Pancreas (tissue), 10 donors: ENCODE measurements at regions not wholly inside any gene's neighbourhood (a gene's known extent, or its start where the extent isn't known, plus 50 kb on each side); places are given as distances from the start of the nearest gene placed in this dataset.

Experiments
- ATAC-seq, 4 donors: fragments of 200-7000 bp; cut with Tn5 transposase; one replicate each; pipeline versions ENCODE4 v1.8.0 to v1.9.1; 2020; ENCODE audit warnings: mild to moderate bottlenecking in 4 of 4, moderate library complexity in 4 of 4
- DNase-seq, 6 donors: peaks; one replicate each; pipeline ENCODE4 v3.0.0-alpha.2; 2020
- FAIRE-seq: peaks from 2 replicates; lab custom pipeline; 2012; peaks lifted over from hg19 to GRCh38; lab: Jason Lieb, UNC
- H3K27ac ChIP-seq, 4 donors: fragments of 200-600 bp; sonication (generic); 1 replicate in 3 of 4; 2 replicates in 1 of 4; pipeline versions ENCODE4 v1.5.0 to v1.8.0; 2020
- H3K27me3 ChIP-seq, 4 donors: fragments of 200-600 bp; one replicate each; pipeline ENCODE4 v1.8.0; 2021
- H3K36me3 ChIP-seq, 3 donors: fragments of 200-600 bp; sonication (generic) in 1 of 3; one replicate each; pipeline versions ENCODE4 v1.5.0 to v1.8.0; 2020 to 2021
- H3K4me1 ChIP-seq, 3 donors: fragments of 200-600 bp; one replicate each; pipeline ENCODE4 v1.8.0; 2021
- H3K4me3 ChIP-seq, 4 donors: fragments of 200-600 bp; sonication (generic) in 2 of 4; one replicate each; pipeline versions ENCODE4 v1.5.0 to v1.8.0; 2020 to 2021
- H3K9me3 ChIP-seq, 4 donors: fragments of 200-600 bp; one replicate each; pipeline ENCODE4 v1.8.0; 2021
- CTCF ChIP-seq, 4 donors: fragments of 200-600 bp; sonication (generic) in 3 of 4; IDR thresholded peaks; one replicate each; pipeline versions ENCODE4 v1.5.0 to v1.8.0; 2021; ENCODE audit warnings: antibody characterized with exemption in 4 of 4
- WGBS, 2 donors: extraction: QIAGEN DNeasy Blood & Tissue Kit; methylation state at CpG; one replicate each; pipeline ENCODE4 v1.1.7; 2013; 5-methylcytosine and 5-hydroxymethylcytosine counted together
- intact Hi-C, 3 donors: fragments of 100-400 bp; cut with DNase I; formaldehyde crosslinking; loops; one replicate each; pipeline versions ENCODE4 v1.11.1 to v1.14.2; 2022
- donor health status: healthy with polysubstance abuse.
- donor health status: DM: no; HTN: no; CAD: no; lungs with moderate emphysema.
- donor health status: DM: no; HTN: no; CAD: no.
- donor health status: control.
- donor health status: control.
- donor health status: Bipolar disorder and iron deficiency.
- donor health status: DM: yes; HTN: yes; CAD: no.
- donor health status: DM: no; HTN: no; CAD: no.
- donor health status: DM: no; HTN: no; CAD: no.
- donor health status: DM: yes; HTN: yes; CAD: no.

GRCh38 chr1:30187413-30188023 is 535.9 kb downstream of the MATN1 start:
- 75 to 84% methylated on average over 4 of the region's 4 CpGs for WGBS, 2 donors
- FAIRE-seq: no peak
- H3K9me3 ChIP-seq: no peaks in the 10 kb centered on the region
- DNase-seq: no peak
- no peak overlapping the region for H3K4me3 ChIP-seq
- no peak for TF ChIP-seq CTCF (IDR thresholded peaks at IDR 0.05)
- no peak for ATAC-seq
- intact Hi-C loops: no loop called here
- no peaks in the 10 kb centered on the region for H3K36me3 ChIP-seq
- no peaks in the 10 kb centered on the region for H3K4me1 ChIP-seq
- H3K27me3 ChIP-seq: peaks cover 0 to 7% (median 0%) of the 10 kb centered on the region in 4 donors
- no peak overlapping the region for H3K27ac ChIP-seq

GRCh38 chr1:30186586-30186985 is 536.8 kb downstream of the MATN1 start:
- no peak overlapping the region for H3K4me3 ChIP-seq
- no peaks in the 10 kb centered on the region for H3K36me3 ChIP-seq
- H3K27me3 ChIP-seq: peaks cover 0 to 7% (median 0%) of the 10 kb centered on the region in 4 donors
- ATAC-seq (no peak), DNase-seq (no peak), FAIRE-seq (no peak)
- no peaks in the 10 kb centered on the region for H3K4me1 ChIP-seq
- no peak for TF ChIP-seq CTCF (IDR thresholded peaks at IDR 0.05)
- intact Hi-C loops: no loop called here
- H3K27ac ChIP-seq: no peak overlapping the region
- WGBS, 2 donors: 25 to 27% methylated on average over 4 of the region's 4 CpGs
- no peaks in the 10 kb centered on the region for H3K9me3 ChIP-seq

GRCh38 chr1:30185809-30186208 is 537.6 kb downstream of the MATN1 start:
- H3K4me3 ChIP-seq: no peak overlapping the region
- no peaks in the 10 kb centered on the region for H3K36me3 ChIP-seq
- FAIRE-seq (no peak), DNase-seq (no peak), ATAC-seq (no peak)
- H3K4me1 ChIP-seq: no peaks in the 10 kb centered on the region
- no peaks in the 10 kb centered on the region for H3K9me3 ChIP-seq
- WGBS, 2 donors: 22 to 27% methylated on average over 6 of the region's 6 CpGs
- peaks cover 0 to 7% (median 0%) of the 10 kb centered on the region in 4 donors for H3K27me3 ChIP-seq
- no peak overlapping the region for H3K27ac ChIP-seq
- intact Hi-C loops: no loop called here
- TF ChIP-seq CTCF (IDR thresholded peaks at IDR 0.05): no peak

GRCh38 chr1:30185313-30185712 is 538.1 kb downstream of the MATN1 start:
- FAIRE-seq: no peak
- intact Hi-C loops: no loop called here
- Histone ChIP-seq H3K9me3 (no peaks in the 10 kb centered on the region), H3K4me1 (no peaks in the 10 kb centered on the region), H3K27me3 (peaks cover 0 to 7% (median 0%) of the 10 kb centered on the region in 4 donors), H3K4me3 (no peak overlapping the region), H3K27ac (no peak overlapping the region), H3K36me3 (no peaks in the 10 kb centered on the region)
- no peak for TF ChIP-seq CTCF (IDR thresholded peaks at IDR 0.05)
- ATAC-seq: no peak
- WGBS, 2 donors: 80 to 88% methylated on average over 4 of the region's 4 CpGs
- DNase-seq: no peak

GRCh38 chr1:30184393-30185141 is 538.8 kb downstream of the MATN1 start:
- no peak overlapping the region for H3K4me3 ChIP-seq
- H3K36me3 ChIP-seq: no peaks in the 10 kb centered on the region
- H3K27ac ChIP-seq: no peak overlapping the region
- TF ChIP-seq CTCF (IDR thresholded peaks at IDR 0.05): no peak
- no peak for ATAC-seq
- H3K4me1 ChIP-seq: no peaks in the 10 kb centered on the region
- H3K27me3 ChIP-seq: peaks cover 0 to 7% (median 0%) of the 10 kb centered on the region in 4 donors
- no peaks in the 10 kb centered on the region for H3K9me3 ChIP-seq
- FAIRE-seq: no peak
- intact Hi-C loops: no loop called here
- DNase-seq: no peak
- WGBS, 2 donors: 23 to 27% methylated on average over 1 of the region's 1 CpG
